Endothelial cell of umbilical vein (primary cell): ENCODE measurements at regions not wholly inside any gene's neighbourhood (a gene's known extent, or its start where the extent isn't known, plus 50 kb on each side); places are given as distances from the start of the nearest gene placed in this dataset.

Experiments used
- CTCF ChIP-seq, 2 donors: IDR thresholded peaks; 1 replicate in 1 of 2; 2 replicates in 1 of 2; pipeline ENCODE4 v1.5.1; 2011; ENCODE audit warnings: low read length in 2 of 2, mild to moderate bottlenecking in 2 of 2, moderate library complexity in 2 of 2, control low read depth in 1 of 2, inconsistent platforms in 1 of 2, low read depth in 1 of 2; ENCODE audit not compliant: insufficient read depth in 1 of 2; ENCODE audit errors: extremely low read depth in 1 of 2
- EZH2 ChIP-seq: IDR thresholded peaks from 2 replicates; pipeline ENCODE4 v1.6.1; 2012; ENCODE audit warnings: borderline replicate concordance, low read depth, mild to moderate bottlenecking, moderate library complexity, low read length, inconsistent platforms; ENCODE audit not compliant: severe bottlenecking
- FOS ChIP-seq: IDR thresholded peaks from 2 replicates; pipeline ENCODE4 v1.6.1; 2011; ENCODE audit warnings: mild to moderate bottlenecking, low read length, moderate library complexity, borderline replicate concordance; ENCODE audit not compliant: insufficient read depth
- JUN ChIP-seq: IDR thresholded peaks from 2 replicates; pipeline ENCODE4 v1.6.1; 2011; ENCODE audit warnings: borderline replicate concordance, low read depth; ENCODE audit not compliant: insufficient read length, insufficient read depth
- MAX ChIP-seq: IDR thresholded peaks from 2 replicates; pipeline ENCODE4 v1.6.1; 2011; ENCODE audit not compliant: insufficient read depth, insufficient read length
- MYC ChIP-seq: IDR thresholded peaks from one replicate; pipeline ENCODE4 v1.6.1; 2011; ENCODE audit warnings: mild to moderate bottlenecking, low read depth, low read length
- POLR2A ChIP-seq: IDR thresholded peaks from 2 replicates; pipeline ENCODE4 v1.6.1; 2012; ENCODE audit warnings: low read depth, mild to moderate bottlenecking, control low read depth, low read length
- POLR2AphosphoS5 ChIP-seq: IDR thresholded peaks from 2 replicates; pipeline ENCODE4 v1.6.1; 2012; ENCODE audit warnings: low read depth, mild to moderate bottlenecking, control low read depth, low read length, moderate library complexity; ENCODE audit not compliant: insufficient read depth

- TF ChIP-seq CTCF (IDR thresholded peaks at IDR 0.05; ENCODE audit: extremely low read depth in 1 of 2, insufficient read depth in 1 of 2, low read depth in 1 of 2, low read length in 2 of 2) (no peak), POLR2A (no peak), POLR2AphosphoS5 (no peak), MYC (no peak), EZH2 (no peak), JUN (no peak), FOS (no peak), MAX (no peak)
Observed at GRCh38 chr1:99520121-99520520, 125.8 kb upstream of the PALMD start.
